ENCODE measurements at regions not wholly inside any gene's neighbourhood (a gene's known extent, or its start where the extent isn't known, plus 50 kb on each side); places are given as distances from the start of the nearest gene placed in this dataset.

DNA sequence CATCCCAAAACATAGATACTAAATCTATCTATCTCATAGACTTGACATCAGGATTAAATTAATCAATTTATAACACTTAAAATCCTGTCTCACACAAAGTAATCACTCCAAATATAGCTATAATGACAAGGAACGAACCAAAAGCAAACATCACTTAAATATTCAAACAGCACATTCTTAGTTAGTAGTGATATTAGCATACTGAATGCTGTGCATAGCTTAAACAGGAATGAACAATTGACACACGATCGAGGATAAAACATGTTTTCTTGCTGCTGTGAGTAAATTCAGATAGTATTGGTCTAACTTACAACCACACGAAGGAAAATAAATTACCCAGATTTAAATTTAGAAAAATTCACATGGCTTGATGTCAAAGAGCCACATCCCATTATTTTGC, 58.9 kb upstream of the SNTG2 start:
- TF ChIP-seq EP300 (IDR thresholded peaks at IDR 0.05), result no peak
- Histone ChIP-seq H3K27me3 (no peaks in the 10 kb centered on the region), H3K27ac (no peak overlapping the region), H3K9me3 (no peaks in the 10 kb centered on the region), H3K4me1 (ENCODE audit: insufficient read depth) (no peaks in the 10 kb centered on the region), H3K36me3 (no peaks in the 10 kb centered on the region), H3K4me3 (no peak overlapping the region)
- 26 to 55% (median 35%) methylated on average over 4 of the region's 4 CpGs for WGBS, 3 donors
- DNase-seq, result no peak
- intact Hi-C loops (cut with DNase I), result no loop called here

DNA sequence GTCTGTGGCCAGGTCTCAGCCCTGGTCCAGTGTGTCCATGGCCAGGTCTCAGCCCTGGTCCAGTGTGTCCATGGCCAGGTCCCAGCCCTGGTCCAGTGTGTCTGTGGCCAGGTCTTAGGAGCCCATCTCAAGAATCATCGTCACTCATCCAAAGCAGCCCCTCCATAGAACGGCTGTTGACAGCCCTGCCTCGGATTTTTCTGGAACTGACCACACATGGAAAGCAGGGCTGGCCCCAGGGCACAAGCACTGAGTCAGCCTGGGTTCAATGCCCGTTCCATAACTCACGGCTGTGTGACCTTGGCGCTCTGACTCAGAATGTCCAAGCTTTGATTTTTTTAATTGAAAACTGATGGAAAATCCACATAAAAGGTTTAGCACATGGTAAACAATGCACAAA, 59.9 kb upstream of the SNTG2 start:
- 46 to 76% (median 51%) methylated on average over 6 of the region's 6 CpGs for WGBS, 3 donors
- Histone ChIP-seq H3K27me3 (no peaks in the 10 kb centered on the region), H3K4me1 (ENCODE audit: insufficient read depth) (no peaks in the 10 kb centered on the region), H3K27ac (no peak overlapping the region), H3K9me3 (no peaks in the 10 kb centered on the region), H3K4me3 (no peak overlapping the region), H3K36me3 (no peaks in the 10 kb centered on the region)
- TF ChIP-seq, protein P1, sequence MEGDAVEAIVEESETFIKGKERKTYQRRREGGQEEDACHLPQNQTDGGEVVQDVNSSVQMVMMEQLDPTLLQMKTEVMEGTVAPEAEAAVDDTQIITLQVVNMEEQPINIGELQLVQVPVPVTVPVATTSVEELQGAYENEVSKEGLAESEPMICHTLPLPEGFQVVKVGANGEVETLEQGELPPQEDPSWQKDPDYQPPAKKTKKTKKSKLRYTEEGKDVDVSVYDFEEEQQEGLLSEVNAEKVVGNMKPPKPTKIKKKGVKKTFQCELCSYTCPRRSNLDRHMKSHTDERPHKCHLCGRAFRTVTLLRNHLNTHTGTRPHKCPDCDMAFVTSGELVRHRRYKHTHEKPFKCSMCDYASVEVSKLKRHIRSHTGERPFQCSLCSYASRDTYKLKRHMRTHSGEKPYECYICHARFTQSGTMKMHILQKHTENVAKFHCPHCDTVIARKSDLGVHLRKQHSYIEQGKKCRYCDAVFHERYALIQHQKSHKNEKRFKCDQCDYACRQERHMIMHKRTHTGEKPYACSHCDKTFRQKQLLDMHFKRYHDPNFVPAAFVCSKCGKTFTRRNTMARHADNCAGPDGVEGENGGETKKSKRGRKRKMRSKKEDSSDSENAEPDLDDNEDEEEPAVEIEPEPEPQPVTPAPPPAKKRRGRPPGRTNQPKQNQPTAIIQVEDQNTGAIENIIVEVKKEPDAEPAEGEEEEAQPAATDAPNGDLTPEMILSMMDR (IDR thresholded peaks at IDR 0.05), result no peak
- TF ChIP-seq EP300 (IDR thresholded peaks at IDR 0.05), result no peak
- no peak for TF ChIP-seq POLR2A (IDR thresholded peaks at IDR 0.05)
- intact Hi-C loops (cut with DNase I), result no loop called here
- no peak for DNase-seq

DNA sequence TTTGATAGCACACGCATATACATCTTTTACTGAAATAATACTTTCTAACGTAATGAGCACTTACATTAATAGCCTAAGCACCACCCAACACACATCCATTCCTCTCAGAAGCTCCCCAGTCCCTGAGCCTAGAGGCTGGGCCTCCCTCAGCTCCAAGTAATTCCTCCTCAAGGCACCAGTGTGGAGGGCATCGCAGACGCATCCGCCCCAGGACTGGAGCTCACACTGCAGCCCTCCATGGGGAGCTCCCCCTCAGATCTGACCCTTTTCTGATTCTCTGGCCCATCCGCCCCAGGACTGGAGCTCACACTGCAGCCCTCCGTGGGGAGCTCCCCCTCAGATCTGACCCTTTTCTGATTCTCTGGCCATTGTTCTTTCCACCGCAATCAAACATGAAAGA, 60.4 kb upstream of the SNTG2 start:
- Histone ChIP-seq H3K36me3 (no peaks in the 10 kb centered on the region), H3K27ac (no peak overlapping the region), H3K4me3 (no peak overlapping the region), H3K27me3 (no peaks in the 10 kb centered on the region), H3K4me1 (ENCODE audit: insufficient read depth) (no peaks in the 10 kb centered on the region), H3K9me3 (no peaks in the 10 kb centered on the region)
- WGBS, 3 donors, result 90 to 93% (median 91%) methylated on average over 8 of the region's 8 CpGs
- DNase-seq, result no peak
- intact Hi-C loops (cut with DNase I), result no loop called here
- TF ChIP-seq EP300 (IDR thresholded peaks at IDR 0.05), result no peak
- no peak for TF ChIP-seq POLR2A (IDR thresholded peaks at IDR 0.05)
- TF ChIP-seq, protein P1 (IDR thresholded peaks at IDR 0.05), result no peak

DNA sequence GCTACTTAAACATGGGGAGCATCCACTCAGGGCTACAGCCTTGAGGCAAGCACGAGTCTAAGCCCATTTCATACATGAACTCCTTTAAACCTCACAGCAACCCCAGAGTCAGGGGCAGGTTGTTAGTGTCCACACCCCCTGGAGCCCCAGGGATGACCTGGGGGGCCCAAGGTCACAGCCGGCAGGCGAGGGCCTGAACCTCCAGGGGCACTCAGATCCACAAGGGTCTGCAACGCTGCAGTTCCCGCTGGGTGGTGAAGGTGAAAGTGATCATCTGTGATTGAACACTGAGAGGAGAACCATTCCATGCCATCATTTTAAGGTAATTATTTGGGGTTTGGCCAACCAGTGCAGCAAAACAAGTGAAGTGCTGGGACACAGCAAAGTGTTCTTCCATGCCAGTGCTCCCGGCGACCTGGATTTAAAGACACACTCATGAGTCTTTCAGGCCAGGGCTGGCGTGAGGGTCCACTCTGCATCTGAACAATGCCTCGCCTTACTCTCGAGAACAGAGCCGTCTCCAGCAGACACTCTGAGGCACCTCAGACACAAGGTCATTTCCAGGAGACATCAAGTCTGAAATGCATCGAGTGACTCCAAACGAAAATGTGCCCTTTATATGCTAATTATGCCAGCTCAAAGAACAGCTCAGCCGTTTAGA, 61.6 kb upstream of the SNTG2 start:
- Histone ChIP-seq H3K4me1 (ENCODE audit: insufficient read depth) (no peaks in the 10 kb centered on the region), H3K27ac (no peak overlapping the region), H3K9me3 (no peaks in the 10 kb centered on the region), H3K4me3 (no peak overlapping the region), H3K27me3 (no peaks in the 10 kb centered on the region), H3K36me3 (no peaks in the 10 kb centered on the region)
- TF ChIP-seq POLR2A (IDR thresholded peaks at IDR 0.05) (no peak), EP300 (IDR thresholded peaks at IDR 0.05) (no peak)
- TF ChIP-seq, protein P1 (IDR thresholded peaks at IDR 0.05), result no peak
- DNase-seq, result no peak
- WGBS, 3 donors, result 79 to 88% (median 85%) methylated on average over 14 of the region's 14 CpGs
- intact Hi-C loops (cut with DNase I), result no loop called here

DNA sequence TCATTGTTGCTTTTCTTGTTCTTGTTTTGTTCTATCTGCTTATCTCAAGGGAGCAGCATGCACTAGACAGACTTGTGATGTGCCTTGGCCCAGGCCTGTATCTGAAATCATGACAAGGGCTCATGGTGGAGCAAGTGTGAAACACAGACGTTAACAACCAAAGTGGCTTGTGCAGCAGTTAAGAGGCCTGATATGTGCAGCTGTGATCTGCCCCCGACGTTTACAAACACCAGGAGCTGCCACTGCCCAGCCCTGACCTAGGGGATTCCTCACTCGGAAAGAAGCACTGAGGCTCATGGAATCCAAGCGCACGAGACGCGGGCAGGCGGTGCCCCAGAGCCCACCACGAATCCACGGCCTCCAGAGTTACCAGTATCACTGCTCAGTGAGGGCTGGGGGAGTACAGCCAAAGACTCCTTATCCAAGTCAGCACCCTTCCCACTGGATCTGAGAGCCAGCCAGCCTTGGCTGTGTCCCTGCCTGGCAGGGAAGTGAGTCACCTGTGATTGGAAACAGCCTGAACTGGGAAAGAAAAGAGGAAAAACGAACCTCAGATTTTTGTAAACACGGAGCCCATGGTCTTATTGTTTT, 62.3 kb upstream of the SNTG2 start:
- intact Hi-C loops (cut with DNase I), result no loop called here
- TF ChIP-seq, protein P1 (IDR thresholded peaks at IDR 0.05), result no peak
- TF ChIP-seq EP300 (IDR thresholded peaks at IDR 0.05) (no peak), POLR2A (IDR thresholded peaks at IDR 0.05) (no peak)
- WGBS, 3 donors, result 60 to 72% (median 65%) methylated on average over 13 of the region's 13 CpGs
- Histone ChIP-seq H3K4me3 (no peak overlapping the region), H3K4me1 (ENCODE audit: insufficient read depth) (no peaks in the 10 kb centered on the region), H3K27me3 (no peaks in the 10 kb centered on the region), H3K36me3 (no peaks in the 10 kb centered on the region), H3K27ac (no peak overlapping the region), H3K9me3 (no peaks in the 10 kb centered on the region)
- no peak for DNase-seq

Measured in ovary (tissue), 7 donors.